NCI-H146 treated with DMSO at 0.1 percent for 48 hours (cell line): ENCODE measurements at regions not wholly inside any gene's neighbourhood (a gene's known extent, or its start where the extent isn't known, plus 50 kb on each side); places are given as distances from the start of the nearest gene placed in this dataset.

Experiments
- DNase-seq: peaks from one replicate; lab custom pipeline; 2025; ENCODE audit not compliant: unreplicated experiment; lab: John Stamatoyannopoulos, UW

DNA sequence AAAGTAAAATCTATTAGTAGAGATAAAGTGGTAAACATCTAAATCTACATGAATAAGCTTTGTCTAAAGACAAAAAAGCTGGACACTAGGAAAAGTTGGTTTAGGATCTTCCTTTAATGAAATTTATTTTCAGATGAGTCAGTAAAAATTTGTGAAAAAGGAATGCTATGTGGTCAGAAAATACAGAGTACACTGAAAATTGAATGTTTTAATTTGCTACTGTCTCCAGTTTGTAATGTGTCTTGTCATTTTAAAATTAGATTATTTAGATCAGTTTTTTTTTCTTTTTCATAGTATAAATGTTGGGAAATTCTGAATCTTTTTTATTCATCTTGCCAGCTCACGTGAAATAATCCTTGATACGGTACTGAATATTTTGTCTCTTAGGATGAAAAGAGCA, 56.9 kb downstream of the SLITRK6 start:
- DNase-seq = no peak

DNA sequence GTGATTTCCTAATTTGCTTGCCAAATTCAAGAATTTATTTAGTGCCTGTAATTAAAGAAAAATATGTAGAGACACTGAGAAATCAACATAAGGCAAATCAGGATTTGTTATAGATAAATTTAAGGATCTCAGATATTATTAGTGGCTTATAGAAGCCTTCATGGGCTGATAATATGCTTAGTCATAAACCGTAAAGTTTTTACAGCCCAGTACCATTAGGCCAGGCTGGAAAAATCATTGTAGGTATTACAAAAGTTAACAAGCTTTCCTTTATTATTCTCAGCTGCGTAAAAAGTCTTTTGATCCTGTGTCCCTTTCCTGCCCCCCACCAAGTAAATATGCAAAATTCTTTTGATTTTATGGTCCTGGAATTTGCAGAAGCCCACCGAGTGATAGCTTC, 58.2 kb downstream of the SLITRK6 start:
- DNase-seq = no peak

DNA sequence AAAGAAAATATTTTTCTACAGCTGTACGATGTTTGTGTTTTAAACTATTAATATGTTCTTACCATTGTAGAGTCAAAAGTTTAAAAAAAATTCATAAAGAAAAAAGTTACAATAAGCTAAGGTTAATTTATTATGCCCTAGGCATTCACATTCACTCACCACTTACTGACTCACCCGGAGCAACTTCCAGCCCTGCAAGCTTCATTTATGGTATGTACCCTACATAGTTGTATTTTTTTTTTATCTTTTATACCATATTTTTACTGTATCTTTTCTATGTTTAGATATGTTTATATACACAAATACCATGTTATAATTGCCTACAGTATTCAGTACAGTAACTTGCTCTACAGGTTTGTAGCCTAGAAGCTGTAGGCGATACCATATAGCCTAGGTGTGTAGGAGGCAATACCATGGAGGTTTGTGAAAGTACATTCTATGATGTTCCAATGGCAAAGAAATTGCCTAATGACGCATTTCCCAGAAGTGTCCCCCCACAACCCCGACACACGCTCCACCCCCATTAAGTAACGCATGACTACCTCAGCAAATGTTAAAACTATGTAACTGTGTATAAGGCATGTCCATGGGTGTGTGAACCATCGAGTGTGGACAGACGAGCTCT, 60.4 kb downstream of the SLITRK6 start:
- DNase-seq = no peak

DNA sequence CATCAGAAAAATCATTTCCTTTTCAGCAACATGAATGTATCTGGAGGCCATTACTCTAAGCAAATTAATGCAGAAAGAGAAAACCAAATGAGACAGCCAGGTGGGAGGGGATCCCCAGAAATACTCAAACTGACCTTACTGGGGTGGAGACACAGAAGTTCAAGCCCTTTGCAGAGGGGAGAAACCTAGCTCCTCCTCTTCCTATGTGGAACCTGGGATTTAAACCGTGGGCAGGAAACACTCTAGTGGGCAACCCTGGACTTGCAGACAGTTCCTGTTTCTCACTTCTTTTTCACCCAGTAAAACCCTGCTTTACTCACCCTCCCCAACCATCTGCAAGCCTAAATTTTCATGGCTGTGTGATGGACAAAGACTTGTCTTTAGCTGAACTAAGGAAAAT, 61.3 kb downstream of the SLITRK6 start:
- DNase-seq = no peak

DNA sequence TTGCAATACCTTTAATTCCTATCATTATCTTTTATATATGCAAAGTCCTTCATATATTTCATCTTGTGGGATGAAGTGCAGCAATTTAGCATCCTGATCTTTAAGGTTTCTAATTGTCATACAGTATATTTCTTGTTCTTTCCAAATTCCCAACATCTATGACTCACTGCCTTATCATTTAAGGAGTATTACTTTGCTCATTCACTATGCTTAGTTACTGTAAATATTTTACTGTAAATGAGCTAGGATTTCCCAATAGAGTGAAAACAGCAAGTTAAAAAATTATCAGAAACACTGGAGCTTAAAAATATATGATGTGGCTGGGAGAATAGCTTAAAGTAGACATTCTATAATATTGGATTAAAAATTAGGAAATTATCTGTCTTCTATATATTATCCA, 69.9 kb downstream of the SLITRK6 start:
- DNase-seq = no peak

DNA sequence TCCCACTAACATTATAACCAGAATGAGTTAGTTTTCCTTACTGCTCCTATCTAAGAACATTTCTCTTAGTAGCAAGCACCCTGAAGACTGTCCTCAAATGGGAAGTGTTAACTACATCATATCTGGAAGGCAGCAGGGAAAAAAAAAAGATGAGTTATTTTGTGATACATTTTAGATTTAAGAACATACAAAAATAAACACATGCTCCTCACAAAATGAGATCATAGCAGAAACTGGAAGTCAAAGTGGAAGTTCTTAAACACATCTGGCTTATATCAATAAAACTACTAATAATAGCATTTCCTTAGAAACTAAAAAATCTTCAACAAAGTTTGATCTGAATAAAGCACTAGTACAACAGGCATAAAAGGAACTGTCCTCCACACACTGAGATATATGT, 70.4 kb downstream of the SLITRK6 start:
- DNase-seq = no peak

DNA sequence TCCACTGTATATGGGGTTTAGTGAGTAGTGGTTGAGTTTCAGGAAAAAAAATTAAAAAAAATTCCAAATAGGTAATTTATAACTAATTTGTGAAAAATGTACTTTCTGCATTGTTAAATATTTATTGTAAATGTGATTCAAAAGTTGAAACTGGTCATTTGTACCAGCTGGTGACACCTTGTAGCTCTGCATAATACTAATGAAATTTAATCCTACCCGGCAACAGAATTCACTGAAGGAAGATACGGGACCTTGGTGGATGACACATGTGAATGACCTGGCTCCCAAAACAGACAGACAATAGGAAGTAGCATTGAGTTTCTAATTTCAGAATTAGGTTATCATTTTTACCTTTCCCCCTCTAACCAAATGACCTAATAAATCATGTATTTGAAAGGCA, 73.8 kb downstream of the SLITRK6 start:
- peak; percentile 83 for DNase-seq

DNA sequence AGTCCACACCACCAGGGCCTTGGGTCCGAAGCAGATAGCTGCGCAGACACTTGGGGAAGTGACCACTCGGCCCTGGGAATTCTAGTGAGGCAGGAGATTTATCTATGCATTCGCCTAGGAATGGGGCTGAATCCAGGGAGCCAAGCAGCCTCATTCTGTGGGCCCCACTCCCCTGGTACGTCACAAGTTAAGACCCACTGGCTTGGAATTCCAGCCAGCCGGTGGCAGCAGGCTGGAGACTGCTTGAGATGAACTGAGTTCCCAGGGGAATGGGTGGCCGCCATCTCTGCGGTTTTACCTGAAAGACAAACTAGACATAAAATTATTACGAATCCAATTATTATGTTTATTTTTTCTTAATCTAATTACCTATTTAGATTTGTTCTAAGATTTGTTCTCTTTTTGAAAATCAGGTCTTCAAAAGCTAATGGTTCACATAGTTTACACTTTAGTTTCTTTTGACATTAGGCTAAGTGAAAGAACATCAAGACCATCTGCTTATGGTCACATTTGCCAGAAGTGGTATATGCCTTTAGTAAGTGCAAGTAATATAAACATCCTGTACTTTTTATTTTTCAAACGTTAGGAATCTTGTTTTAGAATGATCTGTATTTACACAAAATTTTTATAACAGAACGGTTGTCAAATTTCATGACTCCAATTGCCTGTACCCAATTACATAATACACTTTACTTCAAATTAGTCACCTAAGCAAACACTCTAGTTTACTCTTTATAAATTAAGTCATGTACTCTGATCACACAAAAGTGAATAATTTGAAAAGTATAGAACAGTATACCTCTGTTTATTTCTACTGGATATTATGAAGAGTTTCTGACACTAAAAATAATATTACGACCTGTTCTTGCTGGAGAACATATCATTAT, 74.4 kb downstream of the SLITRK6 start:
- peak; percentile 77 for DNase-seq

DNA sequence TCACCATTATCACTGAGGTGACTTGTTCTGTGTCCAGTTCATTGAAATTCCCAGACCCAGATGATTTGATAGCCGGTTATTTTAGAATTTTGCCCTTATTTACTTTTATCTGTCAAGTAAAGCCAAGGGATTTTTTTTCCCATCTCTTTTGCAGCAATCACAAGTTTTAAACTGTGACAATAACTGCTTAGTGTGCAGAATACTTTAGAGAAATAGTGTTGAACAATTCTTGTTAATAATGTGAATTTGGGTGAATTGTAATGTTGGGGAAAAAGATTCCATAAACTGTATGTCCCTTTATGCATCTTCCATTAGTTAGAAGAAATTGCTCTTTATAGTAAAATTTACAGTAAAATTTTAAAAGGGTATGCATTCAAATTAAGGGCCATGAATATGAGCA, 79.5 kb downstream of the SLITRK6 start:
- no peak for DNase-seq

DNA sequence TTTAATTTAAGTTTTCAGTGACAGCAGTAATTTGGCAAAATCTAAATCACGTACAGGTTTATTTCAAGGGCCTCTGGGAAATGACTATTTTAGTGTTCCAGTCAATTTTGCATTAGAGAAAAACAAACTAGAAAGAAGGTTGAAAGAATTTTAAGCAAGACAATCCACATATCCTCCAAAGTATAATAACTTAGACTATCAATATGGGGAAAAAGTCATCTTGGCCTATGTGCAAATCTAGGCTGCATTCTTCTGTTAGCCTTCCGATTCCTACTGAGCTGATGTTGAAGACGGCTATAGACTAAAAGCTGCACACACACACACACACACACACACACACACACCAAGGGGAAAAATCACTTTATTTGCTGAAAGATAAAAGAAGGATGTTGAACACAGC, 81.3 kb downstream of the SLITRK6 start:
- DNase-seq = no peak

DNA sequence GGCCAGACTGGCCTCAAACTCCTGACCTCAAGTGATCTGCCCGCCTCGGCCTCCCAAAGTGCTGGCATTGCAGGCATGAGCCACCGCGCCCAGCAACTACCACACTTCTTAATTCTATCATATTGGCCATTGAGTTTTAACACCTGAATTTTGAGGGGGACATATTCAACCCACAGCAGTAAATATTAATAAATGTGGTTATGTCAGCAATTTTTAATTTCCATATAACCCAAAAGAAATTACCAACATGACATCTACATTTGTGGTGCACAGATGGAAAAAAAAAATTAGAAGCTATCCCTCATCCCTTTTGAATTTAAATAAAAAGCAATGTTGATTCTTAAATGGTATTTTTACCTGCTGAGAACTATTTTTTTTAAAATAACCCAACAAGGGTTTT, 88.7 kb downstream of the SLITRK6 start:
- DNase-seq = no peak

DNA sequence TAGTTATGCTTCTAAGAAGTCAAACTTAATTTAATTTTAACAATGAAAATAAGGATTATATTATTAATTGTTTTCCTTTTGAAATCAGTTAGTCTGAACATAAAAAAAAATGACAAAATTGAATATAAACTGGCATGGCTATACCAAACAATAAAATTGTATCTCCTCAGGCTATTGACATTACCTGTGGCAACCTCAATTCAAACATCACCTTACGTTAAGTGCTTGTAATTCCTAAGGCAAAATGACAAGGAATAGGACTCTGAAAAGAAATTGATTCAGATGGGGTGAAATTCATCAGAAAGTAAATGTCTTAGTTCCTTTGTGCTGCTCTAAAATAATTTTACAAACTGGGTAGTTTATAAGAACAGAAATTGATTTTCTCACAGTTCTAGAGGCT, 89.5 kb downstream of the SLITRK6 start:
- DNase-seq = peak; percentile 88

DNA sequence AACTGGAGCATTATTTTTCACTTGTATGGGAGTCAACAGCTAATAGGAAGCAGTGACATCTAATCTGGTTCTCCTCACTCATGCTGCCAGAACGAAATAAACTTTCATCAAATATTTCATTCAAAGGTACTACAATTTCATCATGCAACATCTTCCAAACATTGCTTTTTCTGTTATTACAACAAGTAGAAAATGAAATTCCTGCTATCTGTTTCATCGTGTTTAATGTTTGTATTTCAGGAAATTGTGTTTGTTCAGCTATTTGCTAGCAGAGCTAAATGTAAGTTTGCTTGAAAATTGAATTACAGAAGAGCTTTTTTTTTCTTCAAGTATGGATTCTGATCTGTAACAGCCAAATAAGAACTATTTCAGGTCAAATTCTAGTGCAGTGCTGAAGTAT, 90.1 kb downstream of the SLITRK6 start:
- DNase-seq = peak; percentile 63

DNA sequence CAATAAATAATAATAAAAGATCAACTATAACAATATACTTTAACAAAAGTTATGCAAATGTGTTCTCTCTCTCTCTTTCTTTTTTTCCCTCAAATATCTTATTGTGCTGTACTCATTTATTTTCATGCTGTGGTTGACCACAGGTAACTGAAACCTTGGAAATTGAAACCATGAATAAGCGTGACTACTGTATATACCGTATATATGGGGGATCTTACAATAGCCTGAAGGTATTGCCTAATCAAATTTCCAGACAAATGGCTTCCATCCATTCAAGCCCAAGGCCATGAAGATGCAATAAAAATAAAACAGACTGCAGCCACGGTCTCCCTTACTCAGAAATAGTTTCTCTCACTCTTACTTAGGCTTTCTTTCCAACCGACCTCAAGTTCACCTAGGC, 98.3 kb downstream of the SLITRK6 start:
- DNase-seq = no peak

DNA sequence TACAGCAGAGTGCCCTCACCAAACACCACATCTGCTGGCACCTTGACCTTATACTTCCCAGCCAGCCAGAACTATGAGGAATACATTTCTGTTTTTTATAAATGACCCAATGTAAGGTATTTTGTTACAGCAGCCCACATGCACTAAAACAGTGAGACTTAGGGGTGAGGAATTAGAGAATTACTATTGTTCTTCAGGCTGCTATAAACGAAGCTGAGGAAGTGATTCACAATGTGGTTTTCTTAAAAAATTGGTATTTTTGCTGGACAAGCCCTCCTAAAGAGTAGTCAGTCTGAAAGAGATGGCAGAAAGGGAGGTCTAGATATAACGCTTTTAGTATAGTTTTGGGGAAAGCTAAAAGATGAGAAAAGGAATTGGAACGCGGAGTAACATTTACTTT, 101.0 kb downstream of the SLITRK6 start:
- DNase-seq = no peak

DNA sequence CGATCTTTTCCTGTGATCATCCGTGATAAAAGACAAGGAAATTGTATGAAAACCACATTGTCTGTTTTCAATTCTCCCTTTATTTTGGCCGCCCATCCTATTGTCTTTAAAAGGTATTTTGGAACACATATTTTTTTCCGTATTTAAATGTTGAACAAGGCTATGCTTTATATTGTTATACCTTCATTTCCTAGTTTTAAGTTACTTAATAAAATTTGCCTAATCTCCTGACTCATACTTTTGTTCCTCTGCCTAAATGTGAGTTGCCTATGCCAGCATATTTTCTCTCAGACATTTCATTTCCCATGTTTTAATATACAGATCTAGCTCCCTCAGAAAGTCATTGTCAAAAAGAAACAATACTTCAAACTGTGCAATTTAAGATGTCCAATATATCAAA, 104.2 kb downstream of the SLITRK6 start:
- no peak for DNase-seq

DNA sequence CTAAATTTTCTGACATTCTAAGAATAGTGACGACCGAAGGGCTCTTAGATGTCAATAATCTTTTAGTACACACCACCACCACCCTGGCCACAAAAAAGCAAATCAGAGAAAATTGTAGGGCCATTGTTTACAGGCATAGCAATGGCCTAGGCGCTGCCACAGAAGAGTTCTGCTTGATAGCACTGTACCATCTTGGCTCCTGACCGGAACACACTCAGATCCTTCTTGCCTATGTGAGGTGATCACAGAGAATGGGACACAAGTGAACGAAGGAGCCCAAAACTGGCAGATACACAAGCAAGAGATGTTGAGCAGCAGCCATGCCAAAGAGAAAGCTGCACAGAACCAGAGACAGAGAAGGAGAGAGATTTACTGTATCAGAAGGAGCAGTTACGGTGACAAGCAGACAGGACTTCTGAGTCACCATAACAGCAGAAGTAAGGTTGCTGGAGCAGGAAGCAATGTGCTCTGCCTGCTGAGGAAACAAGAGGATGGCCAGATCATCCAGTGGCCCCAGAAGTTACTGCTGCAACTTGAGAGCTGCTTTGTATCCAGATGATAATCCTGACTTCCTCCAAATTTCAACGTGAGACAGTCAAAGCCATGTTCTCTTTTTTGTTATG, 105.2 kb downstream of the SLITRK6 start:
- DNase-seq = no peak

DNA sequence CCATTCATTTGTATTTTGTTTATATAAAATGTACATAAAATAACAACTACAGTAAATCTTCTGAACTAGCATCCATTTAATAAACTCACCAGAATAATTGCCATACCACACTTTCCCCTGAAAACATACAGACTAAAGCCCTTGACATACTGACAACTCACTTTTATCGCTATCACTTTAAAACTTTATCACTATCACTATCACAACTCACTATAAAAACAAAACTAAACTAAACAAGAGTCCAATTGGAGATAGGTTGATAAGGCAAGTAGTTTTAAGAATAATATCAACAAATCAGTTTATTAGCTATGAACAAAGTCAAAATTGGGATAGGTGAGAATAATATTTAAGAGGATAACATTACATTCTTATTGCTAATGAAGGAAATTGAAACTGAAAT, 108.9 kb downstream of the SLITRK6 start:
- DNase-seq = no peak

DNA sequence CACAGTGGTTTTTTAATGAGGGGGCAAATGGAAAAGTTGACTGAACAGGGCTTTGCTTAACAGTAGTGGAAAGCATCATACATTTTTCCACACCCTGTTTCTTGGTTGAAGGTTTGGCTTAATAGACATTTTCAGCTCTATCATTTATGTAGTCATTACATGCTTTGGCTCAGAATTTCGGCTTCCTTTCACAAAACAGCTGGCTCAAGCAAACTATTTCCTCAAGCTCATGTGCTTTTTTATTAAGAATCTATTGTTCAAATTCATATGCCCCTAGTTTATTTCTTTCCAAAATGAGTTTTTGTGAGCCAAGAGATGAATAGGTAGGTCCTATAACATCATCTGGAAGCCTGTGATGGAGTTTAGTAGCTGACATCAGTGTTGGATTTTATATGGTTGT, 113.8 kb downstream of the SLITRK6 start:
- no peak for DNase-seq

DNA sequence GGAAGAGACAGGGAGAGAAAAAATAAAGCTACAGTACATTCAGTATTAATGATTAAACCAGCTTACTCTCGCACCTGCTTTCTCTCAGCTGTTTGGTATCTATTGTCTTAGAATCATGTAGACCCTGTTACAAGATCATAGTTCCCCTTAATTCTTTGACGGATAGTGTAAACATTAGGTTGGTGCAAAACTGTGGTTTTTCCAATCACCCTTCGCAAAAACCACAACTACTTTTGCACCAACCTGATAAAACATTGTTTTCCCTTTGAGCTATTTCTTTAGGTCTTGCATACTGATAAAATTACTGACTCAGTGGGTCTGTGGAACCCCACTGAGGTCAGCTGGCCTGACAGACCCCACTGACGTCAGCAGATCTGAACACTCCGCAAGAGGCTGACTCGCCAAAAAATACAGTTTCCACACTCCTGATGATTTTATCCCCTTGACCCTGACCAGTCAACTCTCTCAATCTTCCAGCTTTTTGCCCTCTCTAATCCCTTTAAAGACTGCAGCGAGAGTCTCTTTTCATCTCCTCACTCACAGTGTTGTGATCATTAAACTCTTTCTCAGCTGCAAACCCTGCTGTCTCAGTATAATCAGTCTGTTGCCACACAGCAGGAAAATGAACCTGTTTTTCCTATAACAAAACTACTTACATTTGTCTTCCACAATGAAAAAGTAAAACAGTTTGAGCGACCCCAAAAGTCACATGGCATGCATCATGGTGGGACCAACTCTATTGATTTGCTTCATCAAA, 123.9 kb downstream of the SLITRK6 start:
- DNase-seq = no peak

DNA sequence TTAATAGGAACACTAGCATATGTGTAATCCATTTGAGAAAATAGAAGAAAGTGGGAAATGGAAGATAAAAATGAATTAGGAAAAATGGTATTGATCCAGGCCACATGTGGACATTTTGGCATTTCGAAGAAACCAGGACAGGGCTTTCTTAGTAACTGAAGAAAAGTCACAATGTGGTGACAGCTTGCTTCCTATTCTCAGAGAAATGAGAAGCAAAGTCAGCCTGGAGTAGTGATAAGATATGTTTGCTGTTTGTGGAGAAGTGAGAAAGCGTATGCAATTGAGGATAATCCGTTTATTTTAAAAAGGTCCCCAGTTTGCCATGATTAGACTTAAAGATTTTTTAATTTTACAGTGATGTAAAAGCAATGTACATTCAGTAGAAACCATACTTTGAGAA, 127.9 kb downstream of the SLITRK6 start:
- DNase-seq = no peak

DNA sequence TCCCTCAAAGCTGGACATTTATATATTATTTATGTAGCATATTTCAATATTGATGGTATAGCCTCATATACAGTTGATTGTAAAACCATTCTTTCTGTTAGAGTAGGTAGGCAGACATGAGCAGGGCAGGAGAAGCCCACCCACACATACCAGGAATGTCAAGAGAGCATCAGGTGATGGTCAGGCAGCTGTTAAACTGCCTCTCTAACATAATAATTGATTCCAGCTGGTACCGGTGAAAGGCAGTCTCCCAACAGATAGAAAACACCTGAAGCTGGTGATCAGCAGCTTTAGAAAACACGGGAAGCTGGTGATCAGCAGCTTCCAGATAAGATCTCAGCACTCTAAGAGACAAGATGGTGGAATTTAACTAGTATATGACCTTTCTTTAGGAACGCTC, 132.9 kb downstream of the SLITRK6 start:
- peak; percentile 98 for DNase-seq
